ENCODE measurements at regions not wholly inside any gene's neighbourhood (a gene's known extent, or its start where the extent isn't known, plus 50 kb on each side); places are given as distances from the start of the nearest gene placed in this dataset.
A peak's percentile ranks its signal among the peaks of the same experiment; 100 is the strongest.

GRCh38 chr11:112514011-112514740, 253.5 kb upstream of the PLET1 start:
- Mint-ChIP-seq H3K36me3 (no peaks in the 10 kb centered on the region), H3K4me1 (peaks cover 8 to 27% (median 19%) of the 10 kb centered on the region in 4 donors), H3K4me3 (no peak overlapping the region), H3K27me3 (peaks cover 2 to 3% of the 10 kb centered on the region in 2 donors), H3K9me3 (peaks cover 0 to 5% (median 0%) of the 10 kb centered on the region in 8 donors), H3K27ac (no peak overlapping the region)
- intact Hi-C loops (cut with micrococcal nuclease): no loop called here
- DNase-seq: no peak
- CTCF ChIA-PET (ENCODE audit: partially characterized antibody): no interaction called here
- no peak overlapping the region for H3K27ac ChIP-seq (ENCODE audit: low read depth, low read length)
- peaks cover 20% of the 10 kb centered on the region for H3K4me1 ChIP-seq (ENCODE audit: insufficient read depth, low read length)
- POLR2A ChIA-PET (ENCODE audit: partially characterized antibody): no interaction called here
- H3K27me3 ChIP-seq (ENCODE audit: insufficient read depth, low read length): no peaks in the 10 kb centered on the region
- H3K36me3 ChIP-seq (ENCODE audit: insufficient read depth, low read length): no peaks in the 10 kb centered on the region
- H3K4me3 ChIP-seq (ENCODE audit: low read length in 2 of 2): no peak overlapping the region
- H3K9me3 ChIP-seq (ENCODE audit: control insufficient read depth in 1 of 2, low read length in 2 of 2): no peaks in the 10 kb centered on the region

- H3K36me3 ChIP-seq (ENCODE audit: insufficient read depth, low read length): no peaks in the 10 kb centered on the region
- Mint-ChIP-seq H3K27me3 (peaks cover 1 to 3% of the 10 kb centered on the region in 2 donors), H3K9me3 (peaks cover 0 to 5% (median under 1%) of the 10 kb centered on the region in 8 donors), H3K4me3 (peak overlapping the region in 2 of 8 donors; percentile 1 to 55), H3K36me3 (no peaks in the 10 kb centered on the region), H3K27ac (peak overlapping the region in 2 of 7 donors; percentile 9 to 90), H3K4me1 (peaks cover 10 to 44% (median 31%) of the 10 kb centered on the region in 4 donors)
- no peak overlapping the region for H3K27ac ChIP-seq (ENCODE audit: low read depth, low read length)
- ChIA-PET CTCF (ENCODE audit: partially characterized antibody) (interaction anchor here (1.4 kb wide), 1 partner anchor 39 kb away, joined by 5 read pairs; no protein-coding TSS in a partner anchor), POLR2A (ENCODE audit: partially characterized antibody) (interaction anchor here (1.0 kb wide), 1 partner anchor 27 kb away, joined by 3 read pairs; no protein-coding TSS in a partner anchor)
- intact Hi-C loops (cut with micrococcal nuclease): no loop called here
- no peak overlapping the region for H3K4me3 ChIP-seq (ENCODE audit: low read length in 2 of 2)
- H3K27me3 ChIP-seq (ENCODE audit: insufficient read depth, low read length): no peaks in the 10 kb centered on the region
- H3K4me1 ChIP-seq (ENCODE audit: insufficient read depth, low read length): peaks cover 20% of the 10 kb centered on the region
- H3K9me3 ChIP-seq (ENCODE audit: control insufficient read depth in 1 of 2, low read length in 2 of 2): no peaks in the 10 kb centered on the region
- no peak for DNase-seq
These were observed 255.6 kb upstream of the PLET1 start for GRCh38 chr11:112516261-112516660.

GRCh38 chr11:112516755-112517154, 256.1 kb upstream of the PLET1 start:
- peak overlapping the region in 4 of 8 donors; percentile 1 to 55 (median 20) for H3K4me3 Mint-ChIP-seq
- H3K36me3 Mint-ChIP-seq: no peaks in the 10 kb centered on the region
- H3K4me1 Mint-ChIP-seq: peaks cover 10 to 44% (median 31%) of the 10 kb centered on the region in 4 donors
- CTCF ChIA-PET (ENCODE audit: partially characterized antibody): interaction anchor here (1.4 kb wide), 1 partner anchor 39 kb away, joined by 5 read pairs; no protein-coding TSS in a partner anchor
- no peak for DNase-seq
- Histone ChIP-seq H3K4me3 (ENCODE audit: low read length in 2 of 2) (no peak overlapping the region), H3K27ac (ENCODE audit: low read depth, low read length) (no peak overlapping the region), H3K27me3 (ENCODE audit: insufficient read depth, low read length) (no peaks in the 10 kb centered on the region), H3K4me1 (ENCODE audit: insufficient read depth, low read length) (peaks cover 20% of the 10 kb centered on the region), H3K9me3 (ENCODE audit: control insufficient read depth in 1 of 2, low read length in 2 of 2) (no peaks in the 10 kb centered on the region), H3K36me3 (ENCODE audit: insufficient read depth, low read length) (no peaks in the 10 kb centered on the region)
- intact Hi-C loops (cut with micrococcal nuclease): no loop called here
- H3K27me3 Mint-ChIP-seq: peaks cover 1 to 3% of the 10 kb centered on the region in 2 donors
- peak overlapping the region in 3 of 7 donors; percentile 9 to 90 (median 23) for H3K27ac Mint-ChIP-seq
- POLR2A ChIA-PET (ENCODE audit: partially characterized antibody): interaction anchor here (1.0 kb wide), 1 partner anchor 27 kb away, joined by 3 read pairs; no protein-coding TSS in a partner anchor
- H3K9me3 Mint-ChIP-seq: peaks cover 0 to 5% (median under 1%) of the 10 kb centered on the region in 8 donors

GRCh38 chr11:112518371-112518770, 257.7 kb upstream of the PLET1 start:
- DNase-seq: peak in 2 of 5 donors; percentile 10 to 16
- Mint-ChIP-seq H3K9me3 (peaks cover 0 to 5% (median under 1%) of the 10 kb centered on the region in 8 donors), H3K4me3 (peak overlapping the region in 4 of 8 donors; percentile 18 to 51 (median 40)), H3K36me3 (no peaks in the 10 kb centered on the region), H3K27ac (peak overlapping the region in 4 of 7 donors; percentile 13 to 90 (median 36)), H3K27me3 (peaks cover 1 to 3% of the 10 kb centered on the region in 2 donors), H3K4me1 (peaks cover 10 to 44% (median 31%) of the 10 kb centered on the region in 4 donors)
- Histone ChIP-seq H3K4me3 (ENCODE audit: low read length in 2 of 2) (no peak overlapping the region), H3K27ac (ENCODE audit: low read depth, low read length) (no peak overlapping the region), H3K36me3 (ENCODE audit: insufficient read depth, low read length) (no peaks in the 10 kb centered on the region), H3K27me3 (ENCODE audit: insufficient read depth, low read length) (no peaks in the 10 kb centered on the region), H3K4me1 (ENCODE audit: insufficient read depth, low read length) (peaks cover 20% of the 10 kb centered on the region), H3K9me3 (ENCODE audit: control insufficient read depth in 1 of 2, low read length in 2 of 2) (no peaks in the 10 kb centered on the region)
- CTCF ChIA-PET (ENCODE audit: partially characterized antibody): no interaction called here
- POLR2A ChIA-PET (ENCODE audit: partially characterized antibody): interaction anchor here (1.3 kb wide), 1 partner anchor 22 kb away, joined by 3 read pairs; no protein-coding TSS in a partner anchor
- intact Hi-C loops (cut with micrococcal nuclease): no loop called here

- peaks cover 0 to 1% of the 10 kb centered on the region in 2 donors for H3K27me3 Mint-ChIP-seq
- CTCF ChIA-PET (ENCODE audit: partially characterized antibody): interaction anchor here (2.8 kb wide), 1 partner anchor 240 kb away, joined by 8 read pairs; no protein-coding TSS in a partner anchor
- intact Hi-C loops (cut with micrococcal nuclease): no loop called here
These were observed 259.1 kb upstream of the PLET1 start for GRCh38 chr11:112519751-112520150.

GRCh38 chr11:112520354-112520753, 259.7 kb upstream of the PLET1 start:
- Mint-ChIP-seq H3K36me3 (no peaks in the 10 kb centered on the region), H3K27me3 (peaks cover 0 to 1% of the 10 kb centered on the region in 2 donors), H3K27ac (no peak overlapping the region), H3K9me3 (peaks cover 0 to 5% (median under 1%) of the 10 kb centered on the region in 8 donors), H3K4me1 (peaks cover 11 to 54% (median 40%) of the 10 kb centered on the region in 4 donors), H3K4me3 (no peak overlapping the region)
- H3K4me1 ChIP-seq (ENCODE audit: insufficient read depth, low read length): peaks cover 20% of the 10 kb centered on the region
- no peaks in the 10 kb centered on the region for H3K27me3 ChIP-seq (ENCODE audit: insufficient read depth, low read length)
- no peaks in the 10 kb centered on the region for H3K9me3 ChIP-seq (ENCODE audit: control insufficient read depth in 1 of 2, low read length in 2 of 2)
- no peaks in the 10 kb centered on the region for H3K36me3 ChIP-seq (ENCODE audit: insufficient read depth, low read length)
- no peak overlapping the region for H3K4me3 ChIP-seq (ENCODE audit: low read length in 2 of 2)
- no peak overlapping the region for H3K27ac ChIP-seq (ENCODE audit: low read depth, low read length)
- POLR2A ChIA-PET (ENCODE audit: partially characterized antibody): no interaction called here
- intact Hi-C loops (cut with micrococcal nuclease): no loop called here
- DNase-seq: no peak
- CTCF ChIA-PET (ENCODE audit: partially characterized antibody): interaction anchor here (0.6 to 2.8 kb wide), 4 partner anchors 9 to 758 kb away, joined by 3 to 8 read pairs (median 5); no protein-coding TSS in a partner anchor

More at GRCh38 chr11:112519751-112520150, 259.1 kb upstream of the PLET1 start:
- peaks cover 11 to 49% (median 35%) of the 10 kb centered on the region in 4 donors for H3K4me1 Mint-ChIP-seq
- peaks cover 0 to 5% (median under 1%) of the 10 kb centered on the region in 8 donors for H3K9me3 Mint-ChIP-seq
- H3K9me3 ChIP-seq (ENCODE audit: control insufficient read depth in 1 of 2, low read length in 2 of 2): no peaks in the 10 kb centered on the region
- H3K36me3 Mint-ChIP-seq: no peaks in the 10 kb centered on the region
- H3K4me3 Mint-ChIP-seq: peak overlapping the region in 2 of 8 donors; percentile 18 to 55
- peak overlapping the region in 2 of 7 donors; percentile 44 to 62 for H3K27ac Mint-ChIP-seq
- H3K4me3 ChIP-seq (ENCODE audit: low read length in 2 of 2): no peak overlapping the region
- POLR2A ChIA-PET (ENCODE audit: partially characterized antibody): no interaction called here
- no peak overlapping the region for H3K27ac ChIP-seq (ENCODE audit: low read depth, low read length)
- H3K36me3 ChIP-seq (ENCODE audit: insufficient read depth, low read length): no peaks in the 10 kb centered on the region
- H3K27me3 ChIP-seq (ENCODE audit: insufficient read depth, low read length): no peaks in the 10 kb centered on the region
- H3K4me1 ChIP-seq (ENCODE audit: insufficient read depth, low read length): peaks cover 20% of the 10 kb centered on the region
- no peak for DNase-seq

GRCh38 chr11:112522536-112522935, 261.9 kb upstream of the PLET1 start:
- Mint-ChIP-seq H3K4me3 (no peak overlapping the region), H3K36me3 (no peaks in the 10 kb centered on the region), H3K27ac (no peak overlapping the region), H3K27me3 (peaks cover 0 to 9% of the 10 kb centered on the region in 2 donors), H3K4me1 (peaks cover 9 to 54% (median 38%) of the 10 kb centered on the region in 4 donors), H3K9me3 (peaks cover 0 to 5% (median under 1%) of the 10 kb centered on the region in 8 donors)
- Histone ChIP-seq H3K4me1 (ENCODE audit: insufficient read depth, low read length) (peaks cover 5% of the 10 kb centered on the region), H3K27me3 (ENCODE audit: insufficient read depth, low read length) (no peaks in the 10 kb centered on the region), H3K36me3 (ENCODE audit: insufficient read depth, low read length) (no peaks in the 10 kb centered on the region), H3K9me3 (ENCODE audit: control insufficient read depth in 1 of 2, low read length in 2 of 2) (no peaks in the 10 kb centered on the region), H3K4me3 (ENCODE audit: low read length in 2 of 2) (no peak overlapping the region), H3K27ac (ENCODE audit: low read depth, low read length) (no peak overlapping the region)
- CTCF ChIA-PET (ENCODE audit: partially characterized antibody): interaction anchor here (1.2 to 2.8 kb wide), 2 partner anchors 20 to 243 kb away, joined by 4 to 8 read pairs; no protein-coding TSS in a partner anchor
- intact Hi-C loops (cut with micrococcal nuclease): no loop called here
- POLR2A ChIA-PET (ENCODE audit: partially characterized antibody): no interaction called here
- no peak for DNase-seq
